ENCODE measurements at regions not wholly inside any gene's neighbourhood (a gene's known extent, or its start where the extent isn't known, plus 50 kb on each side); places are given as distances from the start of the nearest gene placed in this dataset.

DNA sequence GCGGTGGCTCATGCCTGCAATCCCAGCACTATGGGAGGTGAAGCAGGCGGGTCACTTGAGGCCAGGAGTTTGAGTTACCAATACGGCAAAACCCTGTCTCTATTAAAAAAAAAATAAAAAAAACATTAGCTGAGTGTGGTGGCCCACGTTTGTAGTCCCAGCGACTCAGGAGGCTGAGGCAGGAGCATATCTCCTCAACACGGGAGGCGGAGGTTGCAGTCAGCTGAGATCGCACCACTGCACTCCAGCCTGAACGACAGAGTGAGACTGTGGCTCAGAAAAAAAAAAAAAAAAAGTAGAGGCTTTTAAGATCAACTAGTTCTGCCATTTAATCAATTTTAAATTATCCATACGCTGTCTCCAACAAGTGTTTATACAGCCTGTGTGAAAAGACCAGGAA, 1130.3 kb downstream of the PCDH9 start:
- dilution Hi-C loops (cut with HindIII; ENCODE audit: low sequenced_read_pairs, unreplicated experiment) = no loop called here
- no peaks in the 10 kb centered on the region for H3K27me3 ChIP-seq (ENCODE audit: control insufficient read depth, insufficient read depth, low read length)
- ATAC-seq (ENCODE audit: low read depth) (no peak), DNase-seq (no peak)
- H3K4ac ChIP-seq (ENCODE audit: low read depth, low read length) = no peak overlapping the region
- H3K4me2 ChIP-seq (ENCODE audit: low read depth, low read length) = no peak overlapping the region
- no peak overlapping the region for H3K27ac ChIP-seq (ENCODE audit: insufficient read depth, low read length)
- no peak overlapping the region for H3K4me3 ChIP-seq (ENCODE audit: insufficient read depth, low read depth, low read length)
- peaks cover 1% of the 10 kb centered on the region; the same call in 1 of the 2 replicates for H3K9me3 ChIP-seq (ENCODE audit: control insufficient read depth, insufficient read depth, low read length)
- no peak overlapping the region for H4K8ac ChIP-seq (ENCODE audit: low read depth in 2 of 2, low read length in 2 of 2)
- H4K20me1 ChIP-seq (ENCODE audit: insufficient read depth, low read length) = no peaks in the 10 kb centered on the region
- no peaks in the 10 kb centered on the region for H3K4me1 ChIP-seq (ENCODE audit: control insufficient read depth, insufficient read depth, low read length)
- no peak overlapping the region for H2AK9ac ChIP-seq (replicated peaks; ENCODE audit: low read depth, low read length, poor library complexity)
- no peak overlapping the region for H3K18ac ChIP-seq (ENCODE audit: low read depth, low read length)
- no peak overlapping the region for H2AK5ac ChIP-seq (ENCODE audit: low read depth, low read length)
- no peak overlapping the region for H3K23ac ChIP-seq (ENCODE audit: low read depth, low read length)
- in situ Hi-C loops (cut with MboI; ENCODE audit: low sequenced_read_pairs) = no loop called here
- H2BK20ac ChIP-seq (ENCODE audit: low read depth, low read length) = no peak overlapping the region
- H2AFZ ChIP-seq (replicated peaks; ENCODE audit: low read length, poor library complexity) = no peak overlapping the region
- intact Hi-C loops (cut with micrococcal nuclease) = no loop called here
- H4K91ac ChIP-seq (ENCODE audit: insufficient read depth, low read depth, low read length) = no peak overlapping the region
- no peak overlapping the region for H4K5ac ChIP-seq (ENCODE audit: low read depth, low read length)
- H3K36me3 ChIP-seq (ENCODE audit: control insufficient read depth, insufficient read depth, low read length) = no peaks in the 10 kb centered on the region
- no peak overlapping the region for H3K14ac ChIP-seq (replicated peaks; ENCODE audit: low read depth, low read length)
- ChIA-PET POLR2A (ENCODE audit: unreplicated experiment) (no interaction called here), CTCF (no interaction called here)
- no peak overlapping the region for H2BK5ac ChIP-seq (ENCODE audit: low read depth, low read length, poor library complexity, severe bottlenecking)
- no peak overlapping the region for H2BK120ac ChIP-seq (ENCODE audit: low read depth, low read length)
- H3K79me1 ChIP-seq (ENCODE audit: low read depth in 1 of 2, low read length in 2 of 2) = no peaks in the 10 kb centered on the region
- no peak overlapping the region for H2BK15ac ChIP-seq (ENCODE audit: low read depth, low read length)
- BruUV-seq (replicated peaks) = no TSS peak
- no peak for TF ChIP-seq FOS (IDR thresholded peaks at IDR 0.05; ENCODE audit: low read depth, low read length)
- no peak for TF ChIP-seq NFE2L2 (IDR thresholded peaks at IDR 0.05; ENCODE audit: low read depth, low read length)
- TF ChIP-seq CHD1 (IDR thresholded peaks at IDR 0.05; ENCODE audit: low read depth, low read length) = no peak
- 100% methylated on average over 2 of the region's 10 CpGs; no CpG with 5 or more reads in 1 of the 2 experiments for WGBS, 2 experiments (ENCODE audit: extremely low coverage in 2 of 2, insufficient read length in 1 of 2)
- no peak overlapping the region for H3K56ac ChIP-seq (ENCODE audit: extremely low read depth, insufficient read depth, low read length)
- no peak overlapping the region for H3K9ac ChIP-seq (ENCODE audit: low read depth, low read length)
- H3K9me1 ChIP-seq (ENCODE audit: insufficient read depth, low read length) = no peaks in the 10 kb centered on the region
